ENCODE measurements at regions not wholly inside any gene's neighbourhood (a gene's known extent, or its start where the extent isn't known, plus 50 kb on each side); places are given as distances from the start of the nearest gene placed in this dataset.
A peak's percentile ranks its signal among the peaks of the same experiment; 100 is the strongest.

GRCh38 chr16:26795184-26795583 lies 271.5 kb upstream of the C16orf82 start:
- no peaks in the 10 kb centered on the region for H3K9me3 ChIP-seq (ENCODE audit: low read depth, low read length, poor library complexity, severe bottlenecking)
- peak; percentile 61 for DNase-seq (ENCODE audit: low spot score)
- TF ChIP-seq EZH2 (IDR thresholded peaks at IDR 0.05; ENCODE audit: borderline replicate concordance, low read depth, low read length, poor library complexity, severe bottlenecking) (no peak), CTCF (conservative IDR thresholded peaks at IDR 0.05; ENCODE audit: low read depth, low read length) (peak; percentile 59)
- no TSS peak for BruUV-seq (replicated peaks)
- no peak overlapping the region for H3K27ac ChIP-seq (ENCODE audit: low read depth, low read length, poor library complexity, severe bottlenecking)
- CTCF ChIA-PET = no interaction called here
- intact Hi-C loops (cut with micrococcal nuclease; ENCODE audit: unreplicated experiment) = no loop called here
- no peak overlapping the region for H3K4me3 ChIP-seq (ENCODE audit: low read depth, low read length, poor library complexity, severe bottlenecking)
- no peaks in the 10 kb centered on the region for H3K27me3 ChIP-seq (replicated peaks; ENCODE audit: insufficient read depth, low read depth, low read length, poor library complexity)
- H3K4me1 ChIP-seq (ENCODE audit: insufficient read depth, low read length, poor library complexity, severe bottlenecking) = no peaks in the 10 kb centered on the region
- POLR2A ChIA-PET (ENCODE audit: low non-redundant PET) = no interaction called here
- no peaks in the 10 kb centered on the region for H3K36me3 ChIP-seq (ENCODE audit: insufficient read depth, low read length, poor library complexity, severe bottlenecking)

GRCh38 chr16:26801628-26802027 lies 265.1 kb upstream of the C16orf82 start:
- H3K4me3 ChIP-seq (ENCODE audit: low read depth, low read length, poor library complexity, severe bottlenecking) = no peak overlapping the region
- no peaks in the 10 kb centered on the region for H3K9me3 ChIP-seq (ENCODE audit: low read depth, low read length, poor library complexity, severe bottlenecking)
- TF ChIP-seq EZH2 (IDR thresholded peaks at IDR 0.05; ENCODE audit: borderline replicate concordance, low read depth, low read length, poor library complexity, severe bottlenecking) (no peak), CTCF (conservative IDR thresholded peaks at IDR 0.05; ENCODE audit: low read depth, low read length) (no peak)
- intact Hi-C loops (cut with micrococcal nuclease; ENCODE audit: unreplicated experiment) = no loop called here
- no peaks in the 10 kb centered on the region for H3K4me1 ChIP-seq (ENCODE audit: insufficient read depth, low read length, poor library complexity, severe bottlenecking)
- CTCF ChIA-PET = no interaction called here
- BruUV-seq (replicated peaks) = no TSS peak
- no peaks in the 10 kb centered on the region for H3K36me3 ChIP-seq (ENCODE audit: insufficient read depth, low read length, poor library complexity, severe bottlenecking)
- DNase-seq (ENCODE audit: low spot score) = no peak
- POLR2A ChIA-PET (ENCODE audit: low non-redundant PET) = no interaction called here
- H3K27ac ChIP-seq (ENCODE audit: low read depth, low read length, poor library complexity, severe bottlenecking) = no peak overlapping the region
- no peaks in the 10 kb centered on the region for H3K27me3 ChIP-seq (replicated peaks; ENCODE audit: insufficient read depth, low read depth, low read length, poor library complexity)

- ChIA-PET POLR2A (ENCODE audit: low non-redundant PET) (no interaction called here), CTCF (interaction anchor here (0.6 kb wide), 1 partner anchor 30 kb away, joined by 3 read pairs; no protein-coding TSS in a partner anchor)
- H3K27ac ChIP-seq (ENCODE audit: low read depth, low read length, poor library complexity, severe bottlenecking) = no peak overlapping the region
- no peak for TF ChIP-seq EZH2 (IDR thresholded peaks at IDR 0.05; ENCODE audit: borderline replicate concordance, low read depth, low read length, poor library complexity, severe bottlenecking)
- TF ChIP-seq CTCF (conservative IDR thresholded peaks at IDR 0.05; ENCODE audit: low read depth, low read length) = no peak
- no peaks in the 10 kb centered on the region for H3K9me3 ChIP-seq (ENCODE audit: low read depth, low read length, poor library complexity, severe bottlenecking)
- intact Hi-C loops (cut with micrococcal nuclease; ENCODE audit: unreplicated experiment) = no loop called here
- no peaks in the 10 kb centered on the region for H3K36me3 ChIP-seq (ENCODE audit: insufficient read depth, low read length, poor library complexity, severe bottlenecking)
- no TSS peak for BruUV-seq (replicated peaks)
- no peaks in the 10 kb centered on the region for H3K4me1 ChIP-seq (ENCODE audit: insufficient read depth, low read length, poor library complexity, severe bottlenecking)
- H3K27me3 ChIP-seq (replicated peaks; ENCODE audit: insufficient read depth, low read depth, low read length, poor library complexity) = no peaks in the 10 kb centered on the region
- no peak for DNase-seq (ENCODE audit: low spot score)
- H3K4me3 ChIP-seq (ENCODE audit: low read depth, low read length, poor library complexity, severe bottlenecking) = no peak overlapping the region
These were observed 264.3 kb upstream of the C16orf82 start for GRCh38 chr16:26802440-26802839.
